Activated CD8-positive, alpha-beta memory T cell treated with anti-CD3 and anti-CD28 coated beads, Interleukin-2, amount 10 ng/mL, durations not matched to agents 7 days and 5 days (primary cell): ENCODE measurements at regions not wholly inside any gene's neighbourhood (a gene's known extent, or its start where the extent isn't known, plus 50 kb on each side); places are given as distances from the start of the nearest gene placed in this dataset.
"Not testable (repeated sequence)": the region's sequence is repeated elsewhere in the genome, so short reads cannot be mapped to it uniquely, and the experiment has no call there.

ENCODE experiments used
- ATAC-seq: fragments of 150-1000 bp; cut with Tn5 transposase; one replicate; pipeline ENCODE4 v1.10.0; 2021; ENCODE audit warnings: moderate library complexity
- CTCF ChIA-PET: fragments of 350-600 bp; sonication (Branson Sonifier 250); formaldehyde crosslinking; loops from one replicate; lab custom pipeline; 2021; ENCODE audit warnings: antibody characterized with exemption; lab: Charles Lee
- DNase-seq: peaks from one replicate; pipeline ENCODE4 v3.0.0-alpha.2; 2020
- H3K27ac Mint-ChIP-seq: one replicate; pipeline ENCODE4 v1.8.0; 2021; ENCODE audit warnings: mild to moderate bottlenecking, mixed read lengths
- H3K27me3 Mint-ChIP-seq: one replicate; pipeline ENCODE4 v1.8.0; 2021; ENCODE audit warnings: mixed read lengths
- H3K36me3 Mint-ChIP-seq: one replicate; pipeline ENCODE4 v1.8.0; 2021; ENCODE audit warnings: mild to moderate bottlenecking, mixed read lengths
- H3K4me1 Mint-ChIP-seq: one replicate; pipeline ENCODE4 v1.8.0; 2021; ENCODE audit warnings: mixed read lengths
- H3K4me3 Mint-ChIP-seq: one replicate; pipeline ENCODE4 v1.8.0; 2021; ENCODE audit warnings: mild to moderate bottlenecking, moderate library complexity, mixed read lengths
- H3K9me3 Mint-ChIP-seq: one replicate; pipeline ENCODE4 v1.8.0; 2022; ENCODE audit warnings: low read depth, mixed read lengths

DNA sequence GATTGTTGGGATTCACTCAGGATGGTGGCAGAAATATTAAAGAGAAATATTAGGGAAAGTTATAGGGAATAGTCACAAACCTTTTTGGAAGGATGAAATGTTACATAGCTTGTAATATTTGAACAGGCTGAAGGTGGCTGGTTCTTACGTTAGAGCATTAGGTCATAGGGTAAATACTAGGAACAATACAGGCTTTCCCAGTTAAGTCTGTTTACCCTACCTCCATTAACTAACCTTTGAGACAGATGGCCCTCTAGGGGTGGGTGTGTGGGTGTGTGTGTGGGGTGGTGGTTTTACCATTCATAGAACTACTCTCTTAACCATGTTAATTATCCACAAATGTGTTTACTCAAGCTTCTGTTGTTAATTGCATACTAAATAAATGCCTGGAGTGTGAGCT is 94.3 kb upstream of the STK32A start:
- Mint-ChIP-seq H3K36me3 (no peaks in the 10 kb centered on the region), H3K27ac (no peak overlapping the region), H3K4me3 (no peak overlapping the region), H3K27me3 (no peaks in the 10 kb centered on the region), H3K4me1 (no peaks in the 10 kb centered on the region), H3K9me3 (peaks cover 2% of the 10 kb centered on the region)
- CTCF ChIA-PET, result no interaction called here
- DNase-seq (no peak), ATAC-seq (no peak)

DNA sequence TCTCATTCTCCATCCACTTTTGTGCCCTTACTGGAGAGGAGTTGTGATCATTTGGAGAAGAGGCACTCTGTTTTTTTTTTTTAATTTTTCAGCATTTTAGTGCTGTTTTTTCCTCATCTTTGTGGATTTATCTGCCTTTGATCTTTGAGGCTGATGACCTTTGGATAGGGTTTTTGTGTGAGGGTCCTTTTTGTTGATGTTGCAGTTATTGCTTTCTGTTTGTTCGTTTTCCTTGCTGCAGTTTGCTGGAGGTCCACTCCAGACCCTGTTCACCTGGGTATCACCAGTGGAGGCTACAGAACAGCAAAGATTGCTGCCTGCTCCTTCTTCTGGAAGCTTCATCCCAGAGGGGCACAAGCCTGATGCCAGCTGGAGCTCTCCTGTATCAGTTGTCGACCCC is 93.2 kb upstream of the STK32A start:
- ATAC-seq, H3K4me1 Mint-ChIP-seq, DNase-seq, H3K27me3 Mint-ChIP-seq, H3K9me3 Mint-ChIP-seq, CTCF ChIA-PET, H3K27ac Mint-ChIP-seq, H3K4me3 Mint-ChIP-seq, H3K36me3 Mint-ChIP-seq: not testable (repeated sequence)

DNA sequence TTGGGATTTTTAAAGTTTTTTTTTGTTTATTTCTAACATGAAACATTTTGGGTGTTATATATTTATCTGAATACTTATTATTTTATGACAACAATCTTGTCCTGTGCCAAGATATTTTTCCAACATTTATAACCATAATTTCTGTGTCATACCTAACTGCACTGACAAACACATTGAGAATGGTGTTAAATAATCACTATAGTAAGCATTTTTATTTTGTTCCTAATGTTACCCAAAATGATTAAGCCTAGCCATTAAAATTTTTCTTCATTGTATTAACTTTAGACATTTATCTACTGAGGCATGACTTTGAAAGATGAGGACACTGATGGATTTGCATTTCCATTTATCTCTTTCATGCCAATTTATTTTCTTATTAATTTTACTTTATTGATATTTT is 91.6 kb upstream of the STK32A start:
- H3K4me1 Mint-ChIP-seq, result no peaks in the 10 kb centered on the region
- CTCF ChIA-PET, result no interaction called here
- H3K36me3 Mint-ChIP-seq, result no peaks in the 10 kb centered on the region
- no peaks in the 10 kb centered on the region for H3K27me3 Mint-ChIP-seq
- no peak overlapping the region for H3K27ac Mint-ChIP-seq
- no peak for ATAC-seq
- no peak overlapping the region for H3K4me3 Mint-ChIP-seq
- H3K9me3 Mint-ChIP-seq, result peaks cover 2% of the 10 kb centered on the region
- no peak for DNase-seq

DNA sequence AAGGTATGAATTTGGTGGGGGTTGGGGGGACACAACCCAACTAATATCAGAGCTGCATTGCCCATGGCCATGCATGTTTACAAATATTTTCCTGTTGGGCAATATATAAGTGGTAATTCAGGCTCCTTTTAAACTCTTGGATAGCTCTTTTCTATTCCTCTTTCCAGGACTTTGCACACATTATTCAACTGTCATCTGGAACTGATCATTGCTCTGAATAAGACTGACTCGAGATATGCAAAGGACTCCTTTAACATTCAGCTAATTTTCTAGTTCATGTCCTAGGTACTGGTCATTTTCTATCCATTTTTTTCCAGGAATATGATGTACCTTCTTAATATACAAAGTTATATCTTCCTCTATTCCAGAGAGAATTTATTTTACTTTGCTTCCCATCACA is 89.5 kb upstream of the STK32A start:
- peaks cover under 1% of the 10 kb centered on the region for H3K9me3 Mint-ChIP-seq
- H3K27ac Mint-ChIP-seq, result no peak overlapping the region
- no peaks in the 10 kb centered on the region for H3K36me3 Mint-ChIP-seq
- H3K4me3 Mint-ChIP-seq, result no peak overlapping the region
- no peaks in the 10 kb centered on the region for H3K4me1 Mint-ChIP-seq
- DNase-seq (no peak), ATAC-seq (no peak)
- CTCF ChIA-PET, result no interaction called here
- no peaks in the 10 kb centered on the region for H3K27me3 Mint-ChIP-seq

DNA sequence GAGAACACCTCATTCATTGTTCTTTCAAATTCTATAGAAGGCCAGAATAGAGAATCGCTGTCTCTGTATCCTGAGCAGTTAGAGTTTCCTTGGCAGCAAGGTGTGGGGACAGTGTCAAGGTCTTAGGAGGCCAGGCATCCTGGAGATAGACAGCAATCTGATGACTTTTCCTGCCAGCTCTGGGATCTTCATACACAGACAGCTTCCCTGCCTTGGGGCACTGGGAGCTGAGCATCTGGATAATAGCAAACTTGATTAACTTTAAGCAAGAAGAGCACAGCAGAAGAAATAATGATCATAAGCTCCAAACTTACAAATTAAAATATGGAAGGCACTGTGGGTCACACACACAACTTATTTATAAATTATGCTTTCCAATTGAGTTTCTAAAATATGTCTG is 86.1 kb upstream of the STK32A start:
- no peak overlapping the region for H3K4me3 Mint-ChIP-seq
- no peak overlapping the region for H3K27ac Mint-ChIP-seq
- no peak for ATAC-seq
- DNase-seq, result no peak
- no peaks in the 10 kb centered on the region for H3K36me3 Mint-ChIP-seq
- H3K4me1 Mint-ChIP-seq, result no peaks in the 10 kb centered on the region
- no peaks in the 10 kb centered on the region for H3K9me3 Mint-ChIP-seq
- CTCF ChIA-PET, result no interaction called here
- no peaks in the 10 kb centered on the region for H3K27me3 Mint-ChIP-seq

DNA sequence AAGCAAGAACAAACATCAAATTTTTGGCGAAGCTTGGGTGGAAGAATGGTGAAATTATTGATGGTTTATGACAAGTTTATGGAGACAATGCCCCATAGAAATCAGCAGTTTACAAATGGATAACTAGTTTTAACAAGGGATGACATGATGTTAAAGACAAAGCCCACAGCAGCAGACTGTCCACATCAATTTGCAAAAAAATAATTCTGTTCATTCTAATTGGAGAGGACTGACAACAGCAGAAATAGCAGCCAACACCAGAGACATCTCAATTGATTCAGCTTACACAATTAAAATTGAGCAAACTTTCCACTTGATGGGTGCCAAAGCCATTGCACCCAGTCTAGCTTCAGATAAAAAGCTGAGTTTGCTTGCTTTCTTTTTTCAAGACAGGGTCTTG is 82.7 kb upstream of the STK32A start:
- CTCF ChIA-PET, result no interaction called here
- H3K27ac Mint-ChIP-seq, result no peak overlapping the region
- H3K4me1 Mint-ChIP-seq, result no peaks in the 10 kb centered on the region
- no peaks in the 10 kb centered on the region for H3K27me3 Mint-ChIP-seq
- DNase-seq (no peak), ATAC-seq (no peak)
- H3K36me3 Mint-ChIP-seq, result no peaks in the 10 kb centered on the region
- H3K9me3 Mint-ChIP-seq, result no peaks in the 10 kb centered on the region
- H3K4me3 Mint-ChIP-seq, result no peak overlapping the region

DNA sequence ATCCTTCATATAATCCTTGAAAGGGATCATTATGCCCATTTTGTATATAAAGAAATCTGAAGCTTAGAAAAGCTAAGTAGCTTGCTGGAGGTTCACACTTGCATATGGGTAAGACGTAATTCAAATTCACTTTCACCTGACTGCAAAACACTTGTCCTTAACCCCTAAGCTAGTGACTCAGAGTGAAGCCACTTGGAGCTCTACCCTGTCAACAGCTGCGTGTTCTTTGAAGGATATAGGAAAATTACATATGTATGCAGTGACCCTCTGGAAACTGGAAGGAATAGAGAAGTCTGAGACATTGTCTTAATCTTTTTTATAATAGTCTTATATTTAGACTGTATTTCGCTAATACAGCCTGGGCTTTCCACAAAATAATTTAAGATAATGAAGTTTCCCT is 80.0 kb upstream of the STK32A start:
- ATAC-seq, result no peak

DNA sequence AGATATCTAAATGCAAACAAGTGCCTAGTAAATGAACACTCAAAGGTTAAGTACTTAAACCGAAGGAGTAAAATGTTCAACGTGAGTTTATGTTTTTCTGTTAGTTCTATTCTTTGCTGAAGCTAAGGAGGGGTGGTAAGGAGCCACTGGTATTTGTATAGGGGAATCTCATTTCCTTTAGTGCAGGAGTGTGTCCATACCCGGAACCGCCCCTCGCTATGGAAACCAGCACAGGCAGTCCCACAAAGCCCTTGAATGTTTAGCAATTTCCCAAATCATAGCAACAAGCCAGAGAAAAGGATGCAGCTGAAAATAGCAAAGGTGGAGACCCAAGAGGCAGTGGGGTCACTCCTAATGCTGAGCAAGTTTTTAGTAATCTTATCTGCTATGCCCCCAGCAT is 78.8 kb upstream of the STK32A start:
- Mint-ChIP-seq H3K4me3 (no peak overlapping the region), H3K36me3 (no peaks in the 10 kb centered on the region), H3K27me3 (no peaks in the 10 kb centered on the region), H3K27ac (no peak overlapping the region), H3K9me3 (no peaks in the 10 kb centered on the region), H3K4me1 (no peaks in the 10 kb centered on the region)
- ATAC-seq (no peak), DNase-seq (no peak)
- CTCF ChIA-PET, result interaction anchor here (1.1 kb wide), 1 partner anchor 20 kb away, joined by 3 read pairs; no protein-coding TSS in a partner anchor

More for the DNA sequence above, 80.0 kb upstream of the STK32A start:
- no peaks in the 10 kb centered on the region for H3K36me3 Mint-ChIP-seq
- H3K4me3 Mint-ChIP-seq, result no peak overlapping the region
- no peak for DNase-seq
- no peaks in the 10 kb centered on the region for H3K9me3 Mint-ChIP-seq
- H3K4me1 Mint-ChIP-seq, result no peaks in the 10 kb centered on the region
- CTCF ChIA-PET, result interaction anchor here (1.1 kb wide), 2 partner anchors 19 to 34 kb away, joined by 3 to 4 read pairs; no protein-coding TSS in a partner anchor
- H3K27me3 Mint-ChIP-seq, result no peaks in the 10 kb centered on the region
- no peak overlapping the region for H3K27ac Mint-ChIP-seq

DNA sequence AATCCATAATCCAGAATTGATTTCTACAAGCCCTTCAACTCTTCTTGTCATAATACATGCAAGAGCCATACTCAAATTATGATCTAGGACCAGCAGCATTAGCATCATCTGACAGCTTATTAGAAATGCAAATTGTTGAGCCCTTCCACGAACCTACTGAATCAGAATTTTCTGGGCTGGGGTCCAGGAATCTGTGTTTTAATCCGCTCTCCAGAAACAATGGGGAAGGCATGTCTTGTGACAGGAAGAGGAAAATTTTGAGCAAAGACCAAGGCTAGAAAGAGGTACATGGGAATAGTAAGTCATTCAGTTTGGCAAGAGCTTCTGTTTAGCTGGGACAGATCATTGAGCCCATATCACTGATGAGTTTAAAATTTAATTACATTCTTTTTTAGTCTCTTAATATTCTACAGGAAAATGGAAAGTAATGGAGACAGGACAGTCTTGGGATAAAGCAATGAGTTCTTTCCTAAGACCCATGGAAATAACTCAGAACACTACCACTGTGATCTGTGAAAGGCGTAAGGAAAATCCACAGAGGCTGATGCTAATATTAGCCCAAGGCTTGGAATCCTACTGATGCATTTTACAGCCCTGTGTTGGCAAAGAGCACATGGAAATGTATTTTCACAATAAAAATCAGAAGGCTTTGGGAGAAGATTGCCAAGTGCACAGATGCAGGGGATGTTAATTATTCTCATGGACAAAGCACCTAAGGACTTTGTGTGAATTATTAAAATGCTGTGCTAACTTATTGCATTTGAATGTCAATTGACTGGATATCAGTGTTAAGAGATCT is 73.7 kb upstream of the STK32A start:
- no peak for ATAC-seq
- Mint-ChIP-seq H3K4me1 (no peaks in the 10 kb centered on the region), H3K27me3 (no peaks in the 10 kb centered on the region), H3K4me3 (no peak overlapping the region), H3K27ac (no peak overlapping the region), H3K9me3 (no peaks in the 10 kb centered on the region), H3K36me3 (no peaks in the 10 kb centered on the region)
- CTCF ChIA-PET, result no interaction called here
- no peak for DNase-seq

DNA sequence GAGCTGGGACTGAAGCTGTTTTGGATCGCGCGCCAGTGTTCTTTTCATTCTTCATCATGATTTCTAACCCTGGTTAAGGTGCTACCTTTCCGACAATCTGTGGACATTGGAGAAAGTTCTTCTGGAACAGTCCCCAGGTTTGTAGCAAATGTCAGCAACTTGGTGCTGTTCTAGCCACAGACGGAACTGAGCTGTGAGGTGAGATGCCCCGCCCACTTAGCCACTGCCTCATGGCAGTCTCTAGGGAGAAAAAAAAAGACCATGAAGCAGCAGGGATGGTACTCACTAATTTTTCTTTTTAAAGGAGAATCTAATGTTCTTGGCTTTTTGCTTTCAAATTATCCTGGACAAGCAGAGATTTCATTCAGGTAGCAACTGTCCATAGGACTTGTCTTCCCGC is 72.1 kb upstream of the STK32A start:
- Mint-ChIP-seq H3K27ac (no peak overlapping the region), H3K4me3 (no peak overlapping the region), H3K4me1 (no peaks in the 10 kb centered on the region), H3K27me3 (no peaks in the 10 kb centered on the region), H3K9me3 (no peaks in the 10 kb centered on the region), H3K36me3 (no peaks in the 10 kb centered on the region)
- CTCF ChIA-PET, result no interaction called here
- DNase-seq (no peak), ATAC-seq (no peak)

DNA sequence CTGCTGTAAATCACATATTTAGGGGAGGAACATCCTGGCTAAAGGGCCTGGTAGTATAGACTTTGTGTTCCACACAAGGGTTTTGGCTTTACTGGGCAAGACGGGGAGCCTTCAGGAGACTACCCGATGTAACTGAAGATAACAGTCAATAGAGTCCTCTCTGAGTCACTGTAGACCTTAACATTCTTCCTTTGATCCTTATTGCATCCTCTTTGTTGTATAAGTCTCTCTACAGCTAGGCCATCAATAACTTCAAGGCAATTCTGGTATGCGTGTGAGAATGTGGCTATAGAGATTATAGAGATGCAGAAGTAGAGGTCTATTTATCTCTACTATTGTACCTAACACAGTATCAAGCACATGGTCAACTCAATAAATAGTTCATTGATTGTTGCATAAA is 67.3 kb upstream of the STK32A start:
- Mint-ChIP-seq H3K27me3 (no peaks in the 10 kb centered on the region), H3K9me3 (no peaks in the 10 kb centered on the region), H3K4me3 (no peak overlapping the region), H3K4me1 (peaks cover 2% of the 10 kb centered on the region), H3K36me3 (no peaks in the 10 kb centered on the region), H3K27ac (no peak overlapping the region)
- DNase-seq, result no peak
- CTCF ChIA-PET, result no interaction called here
- ATAC-seq, result no peak

DNA sequence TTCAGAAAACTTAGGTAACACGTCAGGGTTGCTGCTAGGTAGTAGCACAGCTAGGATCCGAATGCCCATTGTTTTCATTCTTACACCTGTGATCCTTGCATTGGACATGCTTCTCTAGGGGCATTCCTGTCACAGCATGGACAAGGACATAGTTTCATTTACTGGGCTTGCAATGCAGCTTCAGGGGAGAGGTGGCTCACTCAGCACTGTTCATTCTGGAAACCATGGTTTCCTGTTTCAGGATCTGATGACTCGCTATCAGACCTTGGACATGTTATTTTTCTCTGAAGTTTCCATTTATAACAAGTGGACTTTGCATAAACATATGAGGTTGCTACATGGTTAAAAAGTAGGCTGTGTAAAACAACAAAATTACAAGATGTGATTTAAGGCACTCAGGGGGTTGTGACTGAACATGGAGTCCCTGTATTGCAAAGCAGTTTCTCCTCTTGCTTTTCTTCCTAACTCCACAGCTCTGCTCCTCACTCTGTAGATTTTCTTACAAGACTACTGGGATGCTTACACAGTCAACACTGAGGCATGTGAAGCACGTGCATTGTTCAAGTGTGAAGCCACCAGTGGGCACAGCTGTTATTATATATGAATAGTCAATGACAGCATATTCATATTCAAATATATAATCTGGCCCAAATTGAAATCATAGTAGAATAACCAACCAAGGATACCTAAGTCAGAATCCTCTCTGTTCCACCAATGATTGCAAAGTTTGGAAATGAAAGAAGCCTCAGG is 66.1 kb upstream of the STK32A start:
- no peaks in the 10 kb centered on the region for H3K9me3 Mint-ChIP-seq
- CTCF ChIA-PET, result no interaction called here
- H3K4me1 Mint-ChIP-seq, result peaks cover 2% of the 10 kb centered on the region
- no peaks in the 10 kb centered on the region for H3K36me3 Mint-ChIP-seq
- H3K4me3 Mint-ChIP-seq, result no peak overlapping the region
- H3K27ac Mint-ChIP-seq, result no peak overlapping the region
- DNase-seq, result no peak
- ATAC-seq, result no peak
- H3K27me3 Mint-ChIP-seq, result no peaks in the 10 kb centered on the region

DNA sequence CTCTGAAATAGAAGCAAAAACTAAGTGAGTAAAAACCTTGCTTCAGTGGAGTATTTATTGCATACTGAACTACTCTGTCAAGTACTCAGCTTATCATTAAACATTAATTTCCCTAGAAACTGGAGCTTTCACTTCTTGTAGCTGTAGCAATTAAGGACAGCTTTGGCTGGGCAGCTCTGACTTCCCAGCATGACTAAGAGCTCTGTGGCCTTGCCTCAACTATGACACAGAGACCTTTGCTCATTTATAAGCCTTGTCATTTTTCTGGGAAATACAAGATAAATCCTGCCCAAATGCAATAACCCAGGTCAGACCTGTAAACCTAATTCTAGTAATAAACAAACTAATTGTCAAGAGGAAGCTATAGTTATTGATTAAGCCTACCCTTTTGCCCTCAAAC is 65.4 kb upstream of the STK32A start:
- Mint-ChIP-seq H3K27ac (no peak overlapping the region), H3K27me3 (no peaks in the 10 kb centered on the region), H3K36me3 (no peaks in the 10 kb centered on the region), H3K9me3 (no peaks in the 10 kb centered on the region), H3K4me3 (no peak overlapping the region), H3K4me1 (peaks cover 2% of the 10 kb centered on the region)
- DNase-seq, result no peak
- ATAC-seq, result no peak
- CTCF ChIA-PET, result no interaction called here

DNA sequence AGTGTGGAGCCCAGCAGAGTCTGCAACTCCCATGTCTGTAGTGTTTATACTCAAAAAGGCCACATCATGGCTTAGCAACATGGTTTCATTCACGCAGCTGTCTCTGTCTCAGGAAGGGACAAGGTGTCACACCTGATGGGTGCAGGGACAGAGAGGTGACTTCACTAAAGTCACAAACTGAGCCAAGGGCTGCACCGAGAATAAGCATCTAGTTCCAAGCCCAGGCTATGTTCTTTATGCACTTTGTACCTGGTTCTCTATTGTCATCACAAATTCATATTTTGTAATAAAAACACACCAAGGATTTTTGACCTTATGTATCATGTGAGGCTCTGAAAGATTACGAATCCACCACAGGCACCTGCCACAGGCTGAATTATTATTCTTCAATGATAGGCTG is 64.9 kb upstream of the STK32A start:
- Mint-ChIP-seq H3K4me1 (peaks cover 2% of the 10 kb centered on the region), H3K4me3 (no peak overlapping the region), H3K27ac (no peak overlapping the region), H3K36me3 (no peaks in the 10 kb centered on the region), H3K27me3 (no peaks in the 10 kb centered on the region), H3K9me3 (no peaks in the 10 kb centered on the region)
- no peak for DNase-seq
- ATAC-seq, result no peak
- CTCF ChIA-PET, result no interaction called here
